ENCODE measurements at regions not wholly inside any gene's neighbourhood (a gene's known extent, or its start where the extent isn't known, plus 50 kb on each side); places are given as distances from the start of the nearest gene placed in this dataset.
A peak's percentile ranks its signal among the peaks of the same experiment; 100 is the strongest.

DNA sequence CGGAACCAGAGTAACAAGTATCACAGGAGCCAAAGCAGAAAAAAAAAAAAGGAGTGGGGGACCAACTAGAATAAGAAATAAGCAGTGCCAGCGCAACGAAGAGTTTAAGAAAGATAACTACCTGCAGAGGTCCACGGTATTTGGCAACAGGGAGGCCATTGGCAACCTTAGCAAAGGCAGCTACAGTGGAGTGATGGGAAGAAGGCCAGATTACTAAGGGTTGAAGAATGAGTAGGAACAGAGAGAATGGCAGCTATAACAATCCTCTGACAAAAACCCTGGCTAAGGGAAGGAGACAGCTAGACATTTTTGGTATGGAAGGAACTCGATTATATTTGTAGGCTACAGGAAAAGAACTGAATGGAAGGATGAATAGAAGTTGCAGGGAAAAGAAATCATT lies 93.4 kb upstream of the DMAC1 start:
- Histone ChIP-seq H3K4me3 (ENCODE audit: low read depth in 1 of 2, low read length in 2 of 2) (no peak overlapping the region), H3K27ac (ENCODE audit: low read length) (no peak overlapping the region), H3K4me2 (ENCODE audit: insufficient read depth, low read length) (no peak overlapping the region), H2AFZ (ENCODE audit: low read depth, low read length) (no peak overlapping the region), H3K9me3 (ENCODE audit: insufficient read depth, low read length, severe bottlenecking) (peaks cover 5% of the 10 kb centered on the region), H3K9ac (ENCODE audit: low read depth, low read length) (no peak overlapping the region), H3K36me3 (ENCODE audit: insufficient read depth, low read length) (no peaks in the 10 kb centered on the region), H4K20me1 (ENCODE audit: insufficient read depth, low read length) (no peaks in the 10 kb centered on the region), H3K79me2 (ENCODE audit: insufficient read depth, low read length) (no peaks in the 10 kb centered on the region), H3K4me1 (ENCODE audit: insufficient read depth, low read length) (no peaks in the 10 kb centered on the region), H3K27me3 (ENCODE audit: insufficient read depth, low read length, poor library complexity) (no peaks in the 10 kb centered on the region)
- no peak for ATAC-seq (ENCODE audit: insufficient read depth, low read depth)
- TF ChIP-seq, protein P1, sequence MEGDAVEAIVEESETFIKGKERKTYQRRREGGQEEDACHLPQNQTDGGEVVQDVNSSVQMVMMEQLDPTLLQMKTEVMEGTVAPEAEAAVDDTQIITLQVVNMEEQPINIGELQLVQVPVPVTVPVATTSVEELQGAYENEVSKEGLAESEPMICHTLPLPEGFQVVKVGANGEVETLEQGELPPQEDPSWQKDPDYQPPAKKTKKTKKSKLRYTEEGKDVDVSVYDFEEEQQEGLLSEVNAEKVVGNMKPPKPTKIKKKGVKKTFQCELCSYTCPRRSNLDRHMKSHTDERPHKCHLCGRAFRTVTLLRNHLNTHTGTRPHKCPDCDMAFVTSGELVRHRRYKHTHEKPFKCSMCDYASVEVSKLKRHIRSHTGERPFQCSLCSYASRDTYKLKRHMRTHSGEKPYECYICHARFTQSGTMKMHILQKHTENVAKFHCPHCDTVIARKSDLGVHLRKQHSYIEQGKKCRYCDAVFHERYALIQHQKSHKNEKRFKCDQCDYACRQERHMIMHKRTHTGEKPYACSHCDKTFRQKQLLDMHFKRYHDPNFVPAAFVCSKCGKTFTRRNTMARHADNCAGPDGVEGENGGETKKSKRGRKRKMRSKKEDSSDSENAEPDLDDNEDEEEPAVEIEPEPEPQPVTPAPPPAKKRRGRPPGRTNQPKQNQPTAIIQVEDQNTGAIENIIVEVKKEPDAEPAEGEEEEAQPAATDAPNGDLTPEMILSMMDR (IDR thresholded peaks at IDR 0.05; ENCODE audit: borderline replicate concordance, extremely low read depth, low read length, poor library complexity, severe bottlenecking), result no peak
- TF ChIP-seq EZH2 (IDR thresholded peaks at IDR 0.05; ENCODE audit: borderline replicate concordance, low read depth, low read length, severe bottlenecking), result no peak
- no peak for DNase-seq

DNA sequence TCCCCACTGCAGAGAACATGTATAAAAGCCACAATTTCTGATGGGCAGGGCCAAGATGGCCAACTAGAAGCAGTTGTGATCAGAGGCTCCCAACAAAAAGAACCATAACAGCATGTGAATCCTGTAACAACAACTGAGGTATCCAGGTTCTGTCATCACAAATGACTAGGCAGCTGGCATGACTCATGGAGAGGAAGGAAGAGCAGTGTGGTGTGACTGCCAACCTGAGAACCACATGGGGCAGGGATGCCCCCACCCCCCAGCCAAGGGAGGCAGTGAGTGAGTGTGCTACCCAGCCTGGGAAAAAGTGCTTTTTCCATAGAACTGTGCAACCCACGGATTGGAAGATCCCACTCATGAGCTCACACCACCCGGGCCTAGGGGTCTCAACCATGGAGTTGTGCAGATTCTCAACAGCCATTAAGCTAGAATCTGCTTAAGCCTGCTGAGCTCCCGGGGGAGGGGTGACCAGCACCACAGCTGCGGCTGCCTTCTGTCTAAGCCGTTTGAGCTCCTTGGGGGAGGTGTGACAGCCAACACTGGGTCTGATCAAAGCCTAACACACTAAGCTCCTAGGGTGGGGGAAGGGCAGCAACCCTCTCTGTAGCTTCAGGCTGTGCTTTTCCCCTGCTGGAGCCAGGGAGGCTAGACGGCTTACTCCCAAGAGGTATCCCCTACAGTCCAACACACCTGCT lies 80.1 kb upstream of the DMAC1 start:
- Histone ChIP-seq H3K36me3 (ENCODE audit: insufficient read depth, low read length) (no peaks in the 10 kb centered on the region), H3K27ac (ENCODE audit: low read length) (peak overlapping the region; percentile 100), H4K20me1 (ENCODE audit: insufficient read depth, low read length) (no peaks in the 10 kb centered on the region), H3K79me2 (ENCODE audit: insufficient read depth, low read length) (no peaks in the 10 kb centered on the region), H3K4me1 (ENCODE audit: insufficient read depth, low read length) (peaks cover 35% of the 10 kb centered on the region), H3K9me3 (ENCODE audit: insufficient read depth, low read length, severe bottlenecking) (peaks cover 5% of the 10 kb centered on the region), H2AFZ (ENCODE audit: low read depth, low read length) (peak overlapping the region; percentile 51), H3K4me2 (ENCODE audit: insufficient read depth, low read length) (peak overlapping the region; percentile 44), H3K27me3 (ENCODE audit: insufficient read depth, low read length, poor library complexity) (no peaks in the 10 kb centered on the region), H3K4me3 (ENCODE audit: low read depth in 1 of 2, low read length in 2 of 2) (peak overlapping the region in 1 of 2 experiments; percentile 30; a peak in 1 of 4 replicates), H3K9ac (ENCODE audit: low read depth, low read length) (peak overlapping the region; percentile 64)
- DNase-seq (peak; percentile 97), ATAC-seq (ENCODE audit: insufficient read depth, low read depth) (peak; percentile 89)
- TF ChIP-seq, protein P1 (IDR thresholded peaks at IDR 0.05; ENCODE audit: borderline replicate concordance, extremely low read depth, low read length, poor library complexity, severe bottlenecking), result no peak
- no peak for TF ChIP-seq EZH2 (IDR thresholded peaks at IDR 0.05; ENCODE audit: borderline replicate concordance, low read depth, low read length, severe bottlenecking)

DNA sequence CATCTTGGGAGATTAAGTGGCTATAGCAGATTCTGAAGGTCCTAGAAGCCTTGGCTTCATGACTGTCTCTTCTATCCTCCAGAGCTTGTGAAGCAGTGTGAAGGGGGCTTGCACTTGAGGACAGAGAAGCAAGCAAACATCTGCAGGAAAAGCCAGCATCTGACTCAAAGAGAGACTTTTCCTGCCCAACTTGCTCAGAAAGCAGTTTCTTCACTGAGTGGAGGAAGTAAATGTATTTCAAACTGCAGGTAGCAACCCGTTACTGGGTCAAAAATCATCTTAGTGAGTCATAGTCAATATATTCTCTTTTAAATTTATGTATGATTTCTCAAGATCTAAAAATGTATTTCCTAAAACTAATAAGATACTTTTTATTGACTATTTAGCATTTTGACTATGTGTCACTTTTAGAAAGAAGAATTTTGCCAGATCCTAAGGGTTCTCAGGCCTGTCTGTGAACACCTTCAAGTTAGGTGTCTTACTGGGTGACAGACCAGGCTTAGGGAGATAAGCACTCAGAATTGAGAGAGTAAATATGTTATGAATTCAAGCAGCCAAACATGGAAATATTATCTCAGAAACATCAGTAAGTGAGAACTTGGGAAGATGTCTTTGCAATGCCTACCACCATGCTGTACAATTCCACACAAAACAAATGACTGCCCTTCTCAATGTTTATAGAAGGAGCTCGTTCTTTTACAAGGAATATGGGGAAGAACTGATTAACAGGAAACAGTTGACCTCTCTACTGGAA lies 72.6 kb upstream of the DMAC1 start:
- H3K9ac ChIP-seq (ENCODE audit: low read depth, low read length), result peak overlapping the region; percentile 8
- peaks cover 4% of the 10 kb centered on the region for H3K9me3 ChIP-seq (ENCODE audit: insufficient read depth, low read length, severe bottlenecking)
- H3K27ac ChIP-seq (ENCODE audit: low read length), result peak overlapping the region; percentile 66
- H3K79me2 ChIP-seq (ENCODE audit: insufficient read depth, low read length), result no peaks in the 10 kb centered on the region
- peak overlapping the region; percentile 54 for H2AFZ ChIP-seq (ENCODE audit: low read depth, low read length)
- no peaks in the 10 kb centered on the region for H3K27me3 ChIP-seq (ENCODE audit: insufficient read depth, low read length, poor library complexity)
- no peak for TF ChIP-seq EZH2 (IDR thresholded peaks at IDR 0.05; ENCODE audit: borderline replicate concordance, low read depth, low read length, severe bottlenecking)
- TF ChIP-seq, protein P1 (IDR thresholded peaks at IDR 0.05; ENCODE audit: borderline replicate concordance, extremely low read depth, low read length, poor library complexity, severe bottlenecking), result no peak
- H4K20me1 ChIP-seq (ENCODE audit: insufficient read depth, low read length), result no peaks in the 10 kb centered on the region
- DNase-seq (peak; percentile 33), ATAC-seq (ENCODE audit: insufficient read depth, low read depth) (peak; percentile 83)
- no peaks in the 10 kb centered on the region for H3K36me3 ChIP-seq (ENCODE audit: insufficient read depth, low read length)
- no peak overlapping the region for H3K4me3 ChIP-seq (ENCODE audit: low read depth in 1 of 2, low read length in 2 of 2)
- H3K4me2 ChIP-seq (ENCODE audit: insufficient read depth, low read length), result no peak overlapping the region
- H3K4me1 ChIP-seq (ENCODE audit: insufficient read depth, low read length), result peaks cover 22% of the 10 kb centered on the region
